BLaER1 treated with 17β-estradiol and CSF1 and Interleukin-3, amounts not matched to agents 10 nM and 100 nM (cell line): ENCODE measurements at regions not wholly inside any gene's neighbourhood (a gene's known extent, or its start where the extent isn't known, plus 50 kb on each side); places are given as distances from the start of the nearest gene placed in this dataset.

Experiments
- H3K27ac ChIP-seq, 11 experiments: shearing (Covaris generic); formaldehyde crosslinking; 2 replicates each; pipeline ENCODE4 v1.8.1; 2022
- H3K27me3 ChIP-seq, 11 experiments: shearing (Covaris generic); formaldehyde crosslinking; 2 replicates each; pipeline ENCODE4 v1.8.1; 2022
- H3K36me3 ChIP-seq, 11 experiments: shearing (Covaris generic); formaldehyde crosslinking; 2 replicates each; pipeline ENCODE4 v1.8.1; 2022
- H3K4me1 ChIP-seq, 10 experiments: shearing (Covaris generic); formaldehyde crosslinking; 2 replicates each; pipeline ENCODE4 v1.8.1; 2022
- H3K4me2 ChIP-seq, 11 experiments: shearing (Covaris generic); formaldehyde crosslinking; 2 replicates each; pipeline ENCODE4 v1.8.1; 2022
- H3K4me3 ChIP-seq, 10 experiments: shearing (Covaris generic); formaldehyde crosslinking; 2 replicates each; pipeline ENCODE4 v1.8.1; 2022
- H3K9ac ChIP-seq, 11 experiments: shearing (Covaris generic); formaldehyde crosslinking; 2 replicates each; pipeline ENCODE4 v1.8.1; 2022
- H3K9me3 ChIP-seq, 11 experiments: shearing (Covaris generic); formaldehyde crosslinking; replicated peaks in 1 of 11; 2 replicates each; pipeline ENCODE4 v1.8.1; 2022
- H4K20me1 ChIP-seq, 11 experiments: shearing (Covaris generic); formaldehyde crosslinking; 2 replicates each; pipeline ENCODE4 v1.8.1; 2022
- Cebpa-rat ChIP-seq, 11 experiments: shearing (Covaris generic); IDR thresholded peaks; 2 replicates each; pipeline ENCODE4 v1.8.1; 2022

DNA sequence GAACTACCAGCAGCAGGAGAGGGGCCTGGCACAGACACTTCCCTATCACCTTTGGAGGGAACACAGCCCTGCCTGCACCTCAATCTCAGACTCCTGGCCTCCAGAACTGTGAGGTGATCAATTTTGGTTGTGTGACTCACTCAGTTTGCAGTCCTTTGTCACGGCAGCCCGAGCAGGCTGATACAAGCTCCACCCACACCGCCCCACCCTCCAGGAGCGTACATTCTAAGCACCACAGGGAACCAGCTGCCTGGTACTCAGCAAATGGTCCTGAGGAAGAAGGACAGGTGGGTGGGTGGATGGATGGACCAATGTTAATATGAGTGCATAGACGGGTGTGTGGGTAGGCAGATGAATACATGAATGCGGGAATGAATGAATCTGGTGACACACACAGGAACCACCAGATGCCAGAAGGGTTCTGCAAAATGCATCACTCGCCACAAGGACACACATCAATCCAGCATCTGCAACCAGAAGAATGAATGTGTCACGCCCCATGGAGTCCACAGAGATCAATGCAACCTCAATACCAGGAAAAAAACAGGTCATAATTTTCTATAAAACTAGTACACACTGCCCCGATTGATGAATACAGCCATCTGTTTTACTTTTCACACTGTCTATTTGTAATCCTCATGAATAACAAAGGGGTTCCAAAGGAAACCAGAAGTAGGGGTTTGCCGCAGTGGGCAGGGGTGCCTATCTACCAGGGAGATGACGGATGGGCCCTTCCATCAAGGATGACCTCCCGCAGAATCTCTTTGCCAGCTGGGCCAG lies 284.5 kb downstream of the NPHP4 start:
- Histone ChIP-seq H3K4me3 (no peak overlapping the region), H3K9ac (no peak overlapping the region), H3K36me3 (peaks cover 0 to 5% (median 0%) of the 10 kb centered on the region in 11 experiments; a peak in 1 of 22 replicates), H4K20me1 (no peaks in the 10 kb centered on the region), H3K9me3 (peaks cover 0 to 19% (median 10%) of the 10 kb centered on the region in 11 experiments; a peak in 19 of 22 replicates), H3K27ac (0 out of 22 replicates have a peak overlapping the region, but pooled peaks of 2 of the 11 experiments have one; percentile 3 to 38), H3K4me2 (peak overlapping the region in 9 of 11 experiments; percentile 27 to 86 (median 74); a peak in 17 of 22 replicates), H3K27me3 (no peaks in the 10 kb centered on the region), H3K4me1 (peaks cover 25 to 87% (median 73%) of the 10 kb centered on the region in 10 experiments)
- no peak for TF ChIP-seq Cebpa-rat (IDR thresholded peaks at IDR 0.05)

DNA sequence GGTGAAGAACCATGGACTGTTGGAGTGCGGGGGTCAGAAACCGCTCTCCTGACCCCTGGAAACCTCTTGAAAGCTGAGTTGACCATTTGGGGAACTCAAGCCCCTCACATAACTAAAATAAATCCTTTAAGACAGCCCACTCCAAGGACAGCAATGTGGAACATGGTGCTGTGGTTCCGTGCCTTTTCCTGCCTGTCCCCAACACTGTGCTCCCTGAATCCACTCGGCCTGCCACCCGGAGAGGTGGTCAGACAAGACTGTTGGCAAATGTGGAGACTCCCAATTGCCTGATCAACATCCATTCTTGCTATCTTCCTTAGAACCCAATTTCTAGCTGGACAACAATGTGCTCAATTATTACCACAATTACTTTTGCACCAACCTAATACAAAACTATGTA lies 286.0 kb downstream of the NPHP4 start:
- Histone ChIP-seq H3K27me3 (no peaks in the 10 kb centered on the region), H3K9me3 (peaks cover 0 to 21% (median 11%) of the 10 kb centered on the region in 11 experiments; a peak in 19 of 22 replicates), H3K27ac (no peak overlapping the region; a peak in 1 of 22 replicates), H3K9ac (no peak overlapping the region), H4K20me1 (no peaks in the 10 kb centered on the region), H3K4me2 (peak overlapping the region in 6 of 11 experiments; percentile 51 to 86 (median 54); a peak in 12 of 22 replicates), H3K4me3 (no peak overlapping the region), H3K36me3 (peaks cover 0 to 5% (median 0%) of the 10 kb centered on the region in 11 experiments; a peak in 1 of 22 replicates), H3K4me1 (peaks cover 15 to 72% (median 58%) of the 10 kb centered on the region in 10 experiments)
- TF ChIP-seq Cebpa-rat (IDR thresholded peaks at IDR 0.05), result no peak

DNA sequence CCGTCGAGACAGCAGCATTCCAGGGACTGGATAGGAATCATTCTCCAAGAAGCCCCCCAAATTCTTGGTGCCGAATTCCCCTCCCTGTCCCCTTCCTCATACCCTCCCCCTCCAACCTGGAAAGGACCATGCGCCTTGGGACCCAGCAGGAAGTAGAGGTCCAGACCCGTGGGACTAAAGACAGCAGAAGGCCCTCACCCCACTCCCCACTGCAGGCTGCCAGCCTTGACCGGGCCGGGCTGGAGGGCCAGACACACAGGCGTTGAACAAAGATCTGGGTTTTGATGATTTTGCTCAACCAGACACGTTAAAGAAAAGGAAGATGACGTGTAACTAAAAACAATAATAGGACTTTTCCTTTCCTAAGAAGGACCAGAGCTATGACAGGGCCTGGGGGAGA lies 286.5 kb downstream of the NPHP4 start:
- Histone ChIP-seq H4K20me1 (no peaks in the 10 kb centered on the region), H3K27me3 (no peaks in the 10 kb centered on the region), H3K9ac (no peak overlapping the region), H3K9me3 (peaks cover 0 to 26% (median 15%) of the 10 kb centered on the region in 11 experiments; a peak in 19 of 22 replicates), H3K4me1 (peaks cover 11 to 67% (median 53%) of the 10 kb centered on the region in 10 experiments), H3K4me3 (no peak overlapping the region), H3K4me2 (peak overlapping the region in 8 of 11 experiments; percentile 30 to 86 (median 52); a peak in 12 of 22 replicates), H3K27ac (no peak overlapping the region; a peak in 1 of 22 replicates), H3K36me3 (peaks cover 0 to 5% (median 0%) of the 10 kb centered on the region in 11 experiments; a peak in 1 of 22 replicates)
- no peak for TF ChIP-seq Cebpa-rat (IDR thresholded peaks at IDR 0.05)

DNA sequence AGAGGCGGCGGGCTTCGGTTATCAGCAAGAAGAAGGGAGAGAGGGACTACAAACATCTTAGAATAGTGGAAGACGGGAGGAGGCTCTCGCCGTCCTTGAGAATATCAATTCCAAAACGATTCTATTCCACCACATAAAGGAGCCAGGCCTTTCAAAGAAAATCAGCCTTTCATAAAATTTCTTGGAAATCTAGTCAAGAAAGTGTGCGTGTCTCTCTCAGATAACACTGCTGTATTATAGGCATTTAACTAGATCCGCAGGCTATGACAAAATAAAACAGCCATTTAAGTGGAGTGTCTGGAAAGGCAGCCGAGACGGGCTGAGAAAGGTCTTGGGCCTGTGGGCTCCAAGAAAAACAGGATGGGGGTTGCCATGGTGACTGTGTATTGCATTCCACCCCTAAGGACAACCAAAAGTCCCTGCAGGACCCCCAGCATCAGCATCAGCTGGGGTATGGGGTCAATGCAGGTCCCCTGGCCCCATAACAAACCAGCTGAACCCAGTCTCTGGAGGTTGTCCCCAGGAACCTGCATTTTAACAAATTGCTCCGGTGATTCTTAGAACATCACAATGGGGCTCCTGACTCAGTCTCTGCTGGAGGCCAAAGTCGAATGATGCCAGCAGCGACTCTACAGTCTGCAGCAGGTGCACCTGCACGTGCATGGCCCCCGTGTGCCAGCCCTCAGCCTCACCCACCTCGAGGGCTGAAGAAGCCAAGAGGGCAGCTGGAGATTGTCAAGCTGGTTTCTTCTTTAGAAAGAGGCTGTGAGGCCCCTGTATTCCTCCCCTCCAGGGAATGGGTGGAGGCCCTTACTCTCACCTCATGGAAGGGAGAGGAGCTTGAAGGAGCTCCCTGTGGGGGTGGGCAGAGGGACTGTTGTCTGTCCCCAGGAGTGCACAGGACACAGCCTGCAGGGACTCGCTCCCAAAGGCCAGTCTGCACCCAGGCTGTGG lies 287.4 kb downstream of the NPHP4 start:
- no peak overlapping the region for H3K27ac ChIP-seq
- H3K4me1 ChIP-seq, result peaks cover 6 to 60% (median 47%) of the 10 kb centered on the region in 10 experiments
- H3K36me3 ChIP-seq, result peaks cover 0 to 11% (median 0%) of the 10 kb centered on the region in 11 experiments; a peak in 3 of 22 replicates
- TF ChIP-seq Cebpa-rat (IDR thresholded peaks at IDR 0.05), result no peak
- no peak overlapping the region for H3K9ac ChIP-seq
- no peaks in the 10 kb centered on the region for H4K20me1 ChIP-seq
- H3K4me2 ChIP-seq, result peak overlapping the region in 8 of 11 experiments; percentile 30 to 86 (median 52); a peak in 11 of 22 replicates
- no peaks in the 10 kb centered on the region for H3K27me3 ChIP-seq
- H3K9me3 ChIP-seq, result peaks cover 6 to 28% (median 19%) of the 10 kb centered on the region in 11 experiments
- H3K4me3 ChIP-seq, result no peak overlapping the region

DNA sequence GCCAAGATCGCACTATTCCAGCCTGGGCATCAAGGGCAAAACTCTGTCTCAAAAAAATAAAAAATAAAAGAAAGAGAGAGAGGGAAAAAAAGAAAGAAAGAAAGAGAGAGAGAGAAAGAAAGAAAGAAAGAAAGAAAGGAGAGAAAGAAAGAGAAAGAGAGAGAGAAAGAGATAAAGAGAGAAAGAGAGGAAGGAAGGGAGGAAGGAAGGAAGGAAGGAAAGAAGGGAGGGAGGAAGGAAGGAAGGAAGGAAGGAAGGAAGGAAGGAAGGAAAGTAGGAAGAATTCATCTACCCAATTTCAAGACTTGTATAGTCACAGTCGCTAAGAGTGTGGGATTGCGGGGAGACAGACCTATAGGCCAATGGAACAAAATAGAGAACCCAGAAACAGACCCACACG lies 290.6 kb downstream of the NPHP4 start:
- H3K36me3 ChIP-seq, result peaks cover 0 to 11% (median 0%) of the 10 kb centered on the region in 11 experiments; a peak in 3 of 22 replicates
- peaks cover 5 to 50% (median 34%) of the 10 kb centered on the region in 10 experiments; a peak in 17 of 20 replicates for H3K4me1 ChIP-seq
- H3K9me3 ChIP-seq, result peaks cover 12 to 30% (median 25%) of the 10 kb centered on the region in 11 experiments
- H4K20me1 ChIP-seq, result no peaks in the 10 kb centered on the region
- no peaks in the 10 kb centered on the region for H3K27me3 ChIP-seq
- no peak overlapping the region for H3K4me2 ChIP-seq
- H3K27ac ChIP-seq, result no peak overlapping the region
- H3K9ac ChIP-seq, result no peak overlapping the region
- TF ChIP-seq Cebpa-rat (IDR thresholded peaks at IDR 0.05), result no peak
- no peak overlapping the region for H3K4me3 ChIP-seq

DNA sequence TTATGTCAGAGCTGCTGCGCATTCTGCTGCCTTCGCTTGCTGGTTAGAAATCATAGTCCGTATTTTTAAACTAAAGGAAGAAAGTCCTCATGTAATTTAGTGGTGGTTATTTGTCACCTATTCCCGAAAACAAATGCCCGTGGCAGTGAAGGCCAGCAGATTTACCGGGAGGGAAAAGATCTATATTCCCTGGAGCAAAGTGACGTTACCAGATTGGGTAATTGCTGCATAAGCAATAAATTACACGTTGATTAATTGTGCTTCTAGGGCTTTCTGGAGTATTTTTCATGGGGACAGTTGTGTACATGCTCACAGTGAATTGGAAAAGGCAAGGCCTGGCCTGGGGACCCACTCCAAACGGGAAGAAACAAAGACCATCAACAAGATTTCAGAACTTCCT lies 298.7 kb downstream of the NPHP4 start:
- Histone ChIP-seq H3K9ac (no peak overlapping the region), H4K20me1 (no peaks in the 10 kb centered on the region; a peak in 1 of 22 replicates), H3K4me3 (no peak overlapping the region), H3K4me1 (peaks cover 5 to 30% (median 17%) of the 10 kb centered on the region in 10 experiments; a peak in 17 of 20 replicates), H3K27ac (no peak overlapping the region), H3K4me2 (no peak overlapping the region), H3K9me3 (no peaks in the 10 kb centered on the region), H3K36me3 (no peaks in the 10 kb centered on the region), H3K27me3 (no peaks in the 10 kb centered on the region)
- no peak for TF ChIP-seq Cebpa-rat (IDR thresholded peaks at IDR 0.05)

DNA sequence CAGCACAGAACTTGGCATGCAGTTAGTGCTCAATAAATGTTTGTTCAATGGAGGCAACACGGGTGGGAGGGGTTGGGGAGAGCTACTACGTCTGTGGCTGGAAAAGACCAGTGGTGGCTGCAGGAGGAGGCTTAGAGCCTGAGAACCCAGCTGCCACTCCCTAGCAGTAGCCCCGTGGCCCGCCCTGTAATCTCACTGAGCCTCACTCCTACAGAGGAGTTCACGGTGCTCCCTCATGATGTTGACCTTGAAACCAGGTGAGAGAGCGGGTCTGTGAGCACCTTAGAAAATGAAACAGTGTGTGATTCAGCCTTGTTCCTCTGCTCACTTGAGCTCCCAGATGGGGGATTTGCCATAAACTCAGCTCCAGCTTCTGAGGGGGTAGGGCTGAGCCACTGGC lies 299.6 kb downstream of the NPHP4 start:
- Histone ChIP-seq H4K20me1 (no peaks in the 10 kb centered on the region; a peak in 1 of 22 replicates), H3K36me3 (no peaks in the 10 kb centered on the region), H3K4me3 (no peak overlapping the region), H3K9ac (no peak overlapping the region), H3K9me3 (no peaks in the 10 kb centered on the region), H3K27ac (no peak overlapping the region), H3K27me3 (no peaks in the 10 kb centered on the region), H3K4me2 (no peak overlapping the region), H3K4me1 (peaks cover under 1 to 21% (median 8%) of the 10 kb centered on the region in 10 experiments; a peak in 17 of 20 replicates)
- no peak for TF ChIP-seq Cebpa-rat (IDR thresholded peaks at IDR 0.05)

DNA sequence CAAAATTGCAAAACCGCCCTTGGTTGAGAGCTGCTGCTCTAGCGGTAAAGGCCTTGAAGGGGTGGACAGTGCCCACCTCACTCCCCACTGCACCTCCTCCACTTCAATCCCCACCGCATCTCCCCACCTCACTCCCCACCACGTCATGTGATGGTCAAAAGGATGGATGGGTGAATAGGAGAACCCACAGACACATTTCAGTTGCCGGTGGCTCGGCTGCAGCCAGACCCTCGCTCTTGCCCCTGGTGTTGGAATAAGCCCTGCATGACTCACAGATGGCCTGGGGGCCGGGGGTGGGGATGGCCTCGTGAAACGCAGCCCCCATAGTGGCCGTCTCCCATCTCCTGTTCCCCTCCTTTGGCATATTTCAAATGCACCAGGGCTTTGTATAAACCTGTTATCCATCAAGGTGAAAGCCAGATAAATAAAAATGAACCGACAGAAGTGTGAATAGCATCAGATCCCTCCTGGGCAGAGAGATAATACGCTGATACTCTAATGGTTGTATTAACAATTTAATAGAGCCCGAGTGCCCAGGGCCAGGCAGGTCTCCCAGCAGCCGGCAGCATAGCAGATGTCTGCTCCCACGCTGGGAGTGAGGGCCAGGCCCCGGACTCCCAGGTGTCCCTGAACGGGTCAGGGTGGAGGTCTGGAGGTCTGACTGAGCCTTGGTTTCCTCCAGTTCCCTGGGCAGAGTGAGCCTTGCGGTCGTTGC lies 300.3 kb downstream of the NPHP4 start:
- Histone ChIP-seq H3K4me2 (peak overlapping the region in 1 of 11 experiments; percentile 5; a peak in 1 of 22 replicates), H3K36me3 (no peaks in the 10 kb centered on the region), H3K9me3 (no peaks in the 10 kb centered on the region), H3K27me3 (no peaks in the 10 kb centered on the region), H3K4me3 (no peak overlapping the region), H3K4me1 (peaks cover 0 to 14% (median 1%) of the 10 kb centered on the region in 10 experiments; a peak in 6 of 20 replicates), H4K20me1 (no peaks in the 10 kb centered on the region; a peak in 1 of 22 replicates), H3K9ac (no peak overlapping the region), H3K27ac (no peak overlapping the region)
- TF ChIP-seq Cebpa-rat (IDR thresholded peaks at IDR 0.05), result no peak
